Osteocyte (in vitro differentiated cells): ENCODE measurements at regions not wholly inside any gene's neighbourhood (a gene's known extent, or its start where the extent isn't known, plus 50 kb on each side); places are given as distances from the start of the nearest gene placed in this dataset.

Source experiments
- DNase-seq: peaks from one replicate; pipeline ENCODE4 v3.0.0; 2021; ENCODE audit warnings: mixed read lengths; ENCODE audit not compliant: unreplicated experiment; ENCODE audit errors: extremely low spot score
- H3K27ac Mint-ChIP-seq: one replicate; pipeline ENCODE4 v1.8.0; 2021; ENCODE audit warnings: mild to moderate bottlenecking, mixed read lengths; ENCODE audit not compliant: unreplicated experiment
- H3K27me3 Mint-ChIP-seq: one replicate; pipeline ENCODE4 v1.8.0; 2021; ENCODE audit warnings: mixed read lengths; ENCODE audit not compliant: unreplicated experiment
- H3K36me3 Mint-ChIP-seq: one replicate; pipeline ENCODE4 v1.8.0; 2021; ENCODE audit warnings: mixed read lengths; ENCODE audit not compliant: unreplicated experiment
- H3K4me1 Mint-ChIP-seq: one replicate; pipeline ENCODE4 v1.8.0; 2021; ENCODE audit warnings: mixed read lengths; ENCODE audit not compliant: unreplicated experiment
- H3K4me3 Mint-ChIP-seq: one replicate; pipeline ENCODE4 v1.8.0; 2021; ENCODE audit warnings: mild to moderate bottlenecking, moderate library complexity, mixed read lengths; ENCODE audit not compliant: unreplicated experiment
- H3K9me3 Mint-ChIP-seq: one replicate; pipeline ENCODE4 v1.8.0; 2021; ENCODE audit warnings: mixed read lengths; ENCODE audit not compliant: unreplicated experiment
- TF ChIP-seq, protein P1 (sequence below): fragments of 200-600 bp; sonication (generic); IDR thresholded peaks from 2 replicates; pipeline ENCODE4 v1.5.0; 2021; ENCODE audit warnings: antibody characterized with exemption, mild to moderate bottlenecking, moderate library complexity

DNA sequence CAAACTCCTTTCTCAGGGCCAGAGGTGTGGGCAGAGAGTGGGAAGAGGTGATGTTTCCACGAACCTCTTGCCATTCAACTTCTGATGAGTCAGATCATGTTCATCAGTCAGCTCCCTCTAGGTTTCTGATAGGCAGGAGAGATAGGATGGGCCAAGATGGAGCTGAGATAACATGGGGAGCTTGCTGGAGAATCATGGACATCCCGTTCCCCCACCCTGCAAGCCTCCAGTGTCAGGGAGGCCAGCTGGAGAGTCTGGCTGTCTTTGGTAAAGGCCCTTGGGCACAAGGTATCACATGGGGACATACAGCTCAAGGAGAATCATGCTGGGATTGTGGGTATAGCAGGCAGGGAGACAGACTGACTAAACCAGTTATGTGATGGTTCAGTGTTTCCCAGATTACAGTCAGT is 136.0 kb upstream of the IRX3 start:
- DNase-seq, result no peak
- H3K36me3 Mint-ChIP-seq, result no peaks in the 10 kb centered on the region
- H3K27me3 Mint-ChIP-seq, result peaks cover 19% of the 10 kb centered on the region
- TF ChIP-seq, protein P1, sequence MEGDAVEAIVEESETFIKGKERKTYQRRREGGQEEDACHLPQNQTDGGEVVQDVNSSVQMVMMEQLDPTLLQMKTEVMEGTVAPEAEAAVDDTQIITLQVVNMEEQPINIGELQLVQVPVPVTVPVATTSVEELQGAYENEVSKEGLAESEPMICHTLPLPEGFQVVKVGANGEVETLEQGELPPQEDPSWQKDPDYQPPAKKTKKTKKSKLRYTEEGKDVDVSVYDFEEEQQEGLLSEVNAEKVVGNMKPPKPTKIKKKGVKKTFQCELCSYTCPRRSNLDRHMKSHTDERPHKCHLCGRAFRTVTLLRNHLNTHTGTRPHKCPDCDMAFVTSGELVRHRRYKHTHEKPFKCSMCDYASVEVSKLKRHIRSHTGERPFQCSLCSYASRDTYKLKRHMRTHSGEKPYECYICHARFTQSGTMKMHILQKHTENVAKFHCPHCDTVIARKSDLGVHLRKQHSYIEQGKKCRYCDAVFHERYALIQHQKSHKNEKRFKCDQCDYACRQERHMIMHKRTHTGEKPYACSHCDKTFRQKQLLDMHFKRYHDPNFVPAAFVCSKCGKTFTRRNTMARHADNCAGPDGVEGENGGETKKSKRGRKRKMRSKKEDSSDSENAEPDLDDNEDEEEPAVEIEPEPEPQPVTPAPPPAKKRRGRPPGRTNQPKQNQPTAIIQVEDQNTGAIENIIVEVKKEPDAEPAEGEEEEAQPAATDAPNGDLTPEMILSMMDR, result no peak
- H3K27ac Mint-ChIP-seq, result no peak overlapping the region
- no peaks in the 10 kb centered on the region for H3K9me3 Mint-ChIP-seq
- H3K4me3 Mint-ChIP-seq, result no peak overlapping the region
- H3K4me1 Mint-ChIP-seq, result no peaks in the 10 kb centered on the region

DNA sequence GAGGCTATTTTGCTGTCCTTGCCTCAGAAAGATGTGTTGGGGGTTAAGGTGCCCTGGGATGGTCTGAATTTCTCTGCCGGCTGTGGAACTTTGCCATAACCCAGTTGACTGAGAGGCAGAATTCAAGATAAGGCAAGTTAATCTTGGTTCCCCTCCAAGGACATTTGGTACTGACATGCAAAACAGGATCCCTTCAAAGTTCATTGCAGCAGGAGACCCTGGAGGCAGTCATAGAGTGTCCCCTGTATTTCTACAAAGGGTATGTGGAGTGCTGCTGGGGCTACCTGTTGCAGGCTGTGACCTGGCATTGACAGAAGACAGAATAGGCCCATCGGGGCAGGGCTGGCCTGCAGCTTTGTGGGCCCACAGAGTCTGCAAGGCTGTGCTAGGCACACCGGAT is 135.6 kb upstream of the IRX3 start:
- no peaks in the 10 kb centered on the region for H3K4me1 Mint-ChIP-seq
- TF ChIP-seq, protein P1, result no peak
- H3K4me3 Mint-ChIP-seq, result no peak overlapping the region
- H3K27ac Mint-ChIP-seq, result no peak overlapping the region
- no peak for DNase-seq
- H3K36me3 Mint-ChIP-seq, result no peaks in the 10 kb centered on the region
- H3K27me3 Mint-ChIP-seq, result peaks cover 19% of the 10 kb centered on the region
- no peaks in the 10 kb centered on the region for H3K9me3 Mint-ChIP-seq

DNA sequence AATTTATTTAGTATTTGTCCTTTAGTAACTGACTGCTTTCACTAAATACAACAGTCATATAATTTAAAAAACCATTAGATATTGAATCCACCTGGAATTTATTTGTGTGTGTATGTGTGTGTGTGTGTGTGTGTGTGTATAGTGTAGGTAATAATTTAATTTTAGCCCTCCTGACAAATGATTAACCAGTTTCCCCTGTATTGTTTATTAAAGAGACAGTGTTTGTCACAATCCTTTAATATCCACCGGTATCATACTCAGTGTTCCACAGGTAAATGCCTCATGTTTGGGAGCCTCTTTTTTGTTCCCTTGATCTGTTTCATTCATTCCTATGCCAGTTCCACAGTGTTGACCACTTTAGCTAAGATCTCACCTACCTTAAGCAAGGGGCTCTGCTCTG is 134.6 kb upstream of the IRX3 start:
- Mint-ChIP-seq H3K36me3 (no peaks in the 10 kb centered on the region), H3K9me3 (no peaks in the 10 kb centered on the region), H3K27me3 (peaks cover 12% of the 10 kb centered on the region), H3K4me3 (no peak overlapping the region), H3K4me1 (no peaks in the 10 kb centered on the region), H3K27ac (no peak overlapping the region)
- TF ChIP-seq, protein P1, result no peak
- DNase-seq, result no peak

DNA sequence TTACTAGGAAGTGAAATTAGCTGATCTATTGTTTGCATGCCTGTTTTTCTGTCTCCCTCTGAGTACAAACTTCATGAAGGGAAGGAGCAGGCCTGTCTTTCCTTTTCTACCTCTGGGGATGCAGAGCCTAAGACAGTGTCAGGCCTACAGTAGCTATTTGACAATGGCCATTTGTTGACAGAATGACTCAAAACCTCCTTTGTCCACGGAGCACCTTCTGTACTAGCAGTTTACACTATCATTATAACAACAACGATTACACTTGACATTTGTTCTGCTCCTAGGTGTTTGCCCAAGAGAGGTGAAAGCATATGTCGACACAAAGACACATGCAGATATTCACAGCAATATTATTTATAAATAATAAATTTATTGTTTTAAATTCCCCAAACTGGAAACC is 132.3 kb upstream of the IRX3 start:
- no peaks in the 10 kb centered on the region for H3K4me1 Mint-ChIP-seq
- no peaks in the 10 kb centered on the region for H3K36me3 Mint-ChIP-seq
- no peaks in the 10 kb centered on the region for H3K9me3 Mint-ChIP-seq
- TF ChIP-seq, protein P1, result no peak
- H3K27me3 Mint-ChIP-seq, result peaks cover 18% of the 10 kb centered on the region
- H3K4me3 Mint-ChIP-seq, result no peak overlapping the region
- DNase-seq, result no peak
- H3K27ac Mint-ChIP-seq, result no peak overlapping the region

DNA sequence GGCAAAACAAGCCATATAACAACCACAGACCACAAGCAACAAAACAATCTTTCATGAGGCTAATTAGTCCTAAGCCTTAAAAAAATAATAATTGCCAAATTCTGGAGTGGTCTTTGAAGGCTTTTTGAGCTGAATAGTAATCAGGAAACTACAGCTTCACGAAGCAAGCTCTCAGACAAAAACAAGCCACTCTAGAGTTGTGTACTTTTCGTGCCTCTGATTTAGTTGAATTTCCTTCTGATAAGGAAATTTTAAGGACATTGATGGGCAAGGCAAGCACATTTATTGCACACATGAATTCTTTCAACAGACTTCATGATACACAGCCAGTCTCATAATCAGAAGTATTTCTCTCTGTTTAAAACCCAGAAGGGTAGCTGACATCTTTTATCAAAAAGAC is 130.8 kb upstream of the IRX3 start:
- TF ChIP-seq, protein P1, result no peak
- Mint-ChIP-seq H3K4me3 (no peak overlapping the region), H3K36me3 (no peaks in the 10 kb centered on the region)

More for the DNA sequence above, 130.8 kb upstream of the IRX3 start:
- Mint-ChIP-seq H3K27me3 (peaks cover 29% of the 10 kb centered on the region), H3K27ac (no peak overlapping the region), H3K4me1 (no peaks in the 10 kb centered on the region), H3K9me3 (no peaks in the 10 kb centered on the region)
- DNase-seq, result no peak
